ENCODE measurements at regions not wholly inside any gene's neighbourhood (a gene's known extent, or its start where the extent isn't known, plus 50 kb on each side); places are given as distances from the start of the nearest gene placed in this dataset.

GRCh38 chr1:190658907-190659306 is 181.2 kb upstream of the BRINP3 start:
- no peaks in the 10 kb centered on the region for H3K9me3 ChIP-seq
- 55% methylated on average over 2 of the region's 2 CpGs for WGBS
- no peaks in the 10 kb centered on the region for H3K4me1 ChIP-seq
- no peak for DNase-seq (ENCODE audit: low spot score in 2 of 2)
- no peak overlapping the region for H3K27ac ChIP-seq
- H3K4me3 ChIP-seq = no peak overlapping the region
- no peaks in the 10 kb centered on the region for H3K27me3 ChIP-seq
- no peaks in the 10 kb centered on the region for H3K36me3 ChIP-seq
- TF ChIP-seq POLR2A (IDR thresholded peaks at IDR 0.05) (no peak), EP300 (IDR thresholded peaks at IDR 0.05) (no peak), POLR2AphosphoS5 (IDR thresholded peaks at IDR 0.05) (no peak)
- TF ChIP-seq, protein P1, sequence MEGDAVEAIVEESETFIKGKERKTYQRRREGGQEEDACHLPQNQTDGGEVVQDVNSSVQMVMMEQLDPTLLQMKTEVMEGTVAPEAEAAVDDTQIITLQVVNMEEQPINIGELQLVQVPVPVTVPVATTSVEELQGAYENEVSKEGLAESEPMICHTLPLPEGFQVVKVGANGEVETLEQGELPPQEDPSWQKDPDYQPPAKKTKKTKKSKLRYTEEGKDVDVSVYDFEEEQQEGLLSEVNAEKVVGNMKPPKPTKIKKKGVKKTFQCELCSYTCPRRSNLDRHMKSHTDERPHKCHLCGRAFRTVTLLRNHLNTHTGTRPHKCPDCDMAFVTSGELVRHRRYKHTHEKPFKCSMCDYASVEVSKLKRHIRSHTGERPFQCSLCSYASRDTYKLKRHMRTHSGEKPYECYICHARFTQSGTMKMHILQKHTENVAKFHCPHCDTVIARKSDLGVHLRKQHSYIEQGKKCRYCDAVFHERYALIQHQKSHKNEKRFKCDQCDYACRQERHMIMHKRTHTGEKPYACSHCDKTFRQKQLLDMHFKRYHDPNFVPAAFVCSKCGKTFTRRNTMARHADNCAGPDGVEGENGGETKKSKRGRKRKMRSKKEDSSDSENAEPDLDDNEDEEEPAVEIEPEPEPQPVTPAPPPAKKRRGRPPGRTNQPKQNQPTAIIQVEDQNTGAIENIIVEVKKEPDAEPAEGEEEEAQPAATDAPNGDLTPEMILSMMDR (IDR thresholded peaks at IDR 0.05) = no peak

- no peaks in the 10 kb centered on the region for H3K4me1 ChIP-seq
- WGBS = 90% methylated on average over 1 of the region's 1 CpG
- H3K4me3 ChIP-seq = no peak overlapping the region
- no peak for TF ChIP-seq POLR2A (IDR thresholded peaks at IDR 0.05)
- TF ChIP-seq POLR2AphosphoS5 (IDR thresholded peaks at IDR 0.05) = no peak
- H3K27me3 ChIP-seq = no peaks in the 10 kb centered on the region
- DNase-seq (ENCODE audit: low spot score in 2 of 2) = no peak
- no peaks in the 10 kb centered on the region for H3K36me3 ChIP-seq
- H3K27ac ChIP-seq = no peak overlapping the region
- H3K9me3 ChIP-seq = no peaks in the 10 kb centered on the region
Observed at GRCh38 chr1:190663962-190664361, 186.3 kb upstream of the BRINP3 start.

DNA sequence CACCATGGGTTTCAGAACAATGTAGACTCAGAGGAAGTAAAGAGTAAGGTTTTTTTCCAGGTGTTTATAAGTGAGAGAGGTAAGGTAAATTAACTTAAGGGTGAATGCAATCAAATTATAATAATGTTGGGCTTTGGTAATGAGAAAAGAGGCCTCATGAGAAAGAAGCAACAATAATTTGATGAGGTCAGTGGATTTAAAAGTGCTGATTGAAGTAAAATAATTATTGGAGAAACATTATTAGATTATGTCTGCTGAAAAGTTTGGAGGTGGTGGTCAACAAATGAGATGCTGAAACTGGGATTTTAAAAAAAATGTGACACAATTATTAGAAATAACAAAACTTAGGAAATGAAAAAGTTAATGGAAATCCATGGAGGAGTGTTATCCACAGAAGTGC is 187.4 kb upstream of the BRINP3 start:
- Histone ChIP-seq H3K4me3 (no peak overlapping the region), H3K27me3 (no peaks in the 10 kb centered on the region), H3K9me3 (no peaks in the 10 kb centered on the region), H3K36me3 (no peaks in the 10 kb centered on the region), H3K27ac (no peak overlapping the region), H3K4me1 (no peaks in the 10 kb centered on the region)
- no peak for DNase-seq (ENCODE audit: low spot score in 2 of 2)
- no peak for TF ChIP-seq POLR2AphosphoS5 (IDR thresholded peaks at IDR 0.05)
- TF ChIP-seq, protein P1 (IDR thresholded peaks at IDR 0.05) = no peak
- no peak for TF ChIP-seq EP300 (IDR thresholded peaks at IDR 0.05)
- TF ChIP-seq POLR2A (IDR thresholded peaks at IDR 0.05) = no peak

DNA sequence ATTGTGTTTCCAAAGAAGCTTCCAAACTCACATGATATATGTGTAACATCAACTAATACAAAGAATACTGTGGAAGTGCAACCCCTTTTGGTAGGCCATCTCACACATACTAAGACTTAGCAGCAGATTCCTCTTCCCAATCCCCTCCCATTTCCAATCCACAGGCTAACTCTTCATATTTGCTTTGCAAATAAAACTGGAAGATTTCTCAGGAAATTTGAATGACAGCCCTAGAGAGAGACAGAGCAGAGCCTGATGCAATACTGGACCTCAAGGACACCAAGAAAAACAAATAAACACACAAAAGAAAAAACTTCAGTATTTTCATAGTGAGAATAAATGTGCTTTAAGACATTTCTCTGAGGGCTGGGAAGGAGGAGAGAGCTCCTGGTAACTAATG is 190.2 kb upstream of the BRINP3 start:
- H3K4me1 ChIP-seq = no peaks in the 10 kb centered on the region
- H3K36me3 ChIP-seq = no peaks in the 10 kb centered on the region
- no peak overlapping the region for H3K4me3 ChIP-seq
- TF ChIP-seq POLR2AphosphoS5 (IDR thresholded peaks at IDR 0.05) = no peak
- TF ChIP-seq, protein P1 (IDR thresholded peaks at IDR 0.05) = no peak
- no peak for TF ChIP-seq EP300 (IDR thresholded peaks at IDR 0.05)
- TF ChIP-seq POLR2A (IDR thresholded peaks at IDR 0.05) = no peak
- H3K27me3 ChIP-seq = no peaks in the 10 kb centered on the region
- no peak for DNase-seq (ENCODE audit: low spot score in 2 of 2)
- no peaks in the 10 kb centered on the region for H3K9me3 ChIP-seq
- no peak overlapping the region for H3K27ac ChIP-seq

DNA sequence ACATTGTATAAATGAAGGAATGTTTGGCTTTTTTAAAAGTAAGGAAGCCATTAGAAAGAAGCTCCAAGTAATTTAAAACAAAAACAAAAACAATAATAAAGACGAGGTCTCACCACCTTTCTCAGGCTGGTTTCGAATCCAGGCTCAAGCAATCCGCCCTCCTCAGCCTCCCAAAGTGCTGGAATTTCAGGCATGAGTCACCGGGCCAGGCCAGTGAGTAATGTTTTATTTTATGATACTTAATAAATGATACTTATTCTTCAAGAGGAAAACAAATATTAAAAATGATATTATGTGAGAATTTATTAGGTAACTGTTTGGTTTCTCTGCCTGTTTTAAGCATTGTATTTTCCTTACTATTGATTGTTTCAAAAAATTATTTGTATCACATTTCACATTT is 201.4 kb upstream of the BRINP3 start:
- Histone ChIP-seq H3K27ac (no peak overlapping the region), H3K4me1 (no peaks in the 10 kb centered on the region), H3K27me3 (no peaks in the 10 kb centered on the region), H3K36me3 (no peaks in the 10 kb centered on the region), H3K9me3 (no peaks in the 10 kb centered on the region), H3K4me3 (no peak overlapping the region)
- WGBS = 75% methylated on average over 4 of the region's 4 CpGs
- DNase-seq (ENCODE audit: low spot score in 2 of 2) = no peak
- TF ChIP-seq POLR2AphosphoS5 (IDR thresholded peaks at IDR 0.05) (no peak), EP300 (IDR thresholded peaks at IDR 0.05) (no peak), POLR2A (IDR thresholded peaks at IDR 0.05) (no peak)
- TF ChIP-seq, protein P1 (IDR thresholded peaks at IDR 0.05) = no peak

DNA sequence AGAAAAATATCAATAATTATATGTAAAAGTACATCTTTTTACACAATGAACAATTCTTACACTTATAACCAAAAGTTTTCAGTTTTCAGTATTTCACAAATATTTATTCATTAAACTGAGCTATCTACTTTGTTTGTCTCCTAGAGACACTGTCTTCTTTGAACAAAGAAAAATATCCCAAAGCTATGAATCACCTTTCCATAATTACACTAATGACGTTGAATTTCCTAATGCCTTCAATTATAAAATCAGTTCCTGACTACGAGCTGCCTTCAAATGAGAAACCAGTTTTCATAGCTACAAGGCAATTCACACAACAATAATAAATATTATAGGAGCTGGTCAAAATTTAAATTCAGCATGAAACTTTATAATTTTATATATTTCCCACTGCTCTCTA is 201.8 kb upstream of the BRINP3 start:
- H3K9me3 ChIP-seq = no peaks in the 10 kb centered on the region
- H3K4me3 ChIP-seq = no peak overlapping the region
- DNase-seq (ENCODE audit: low spot score in 2 of 2) = no peak
- no peak overlapping the region for H3K27ac ChIP-seq
- no peaks in the 10 kb centered on the region for H3K36me3 ChIP-seq
- H3K27me3 ChIP-seq = no peaks in the 10 kb centered on the region
- H3K4me1 ChIP-seq = no peaks in the 10 kb centered on the region
- 15% methylated on average over 2 of the region's 2 CpGs for WGBS
- TF ChIP-seq, protein P1 (IDR thresholded peaks at IDR 0.05) = no peak
- TF ChIP-seq POLR2AphosphoS5 (IDR thresholded peaks at IDR 0.05) = no peak
- TF ChIP-seq EP300 (IDR thresholded peaks at IDR 0.05) = no peak
- TF ChIP-seq POLR2A (IDR thresholded peaks at IDR 0.05) = no peak

All from suprapubic skin (tissue), 4 donors.